ENCODE measurements at regions not wholly inside any gene's neighbourhood (a gene's known extent, or its start where the extent isn't known, plus 50 kb on each side); places are given as distances from the start of the nearest gene placed in this dataset.

GRCh38 chr21:27196651-27197050 is 229.8 kb upstream of the ADAMTS5 start:
- Histone ChIP-seq H3K4me3 (no peak overlapping the region), H3K27me3 (no peaks in the 10 kb centered on the region), H3K9me3 (no peaks in the 10 kb centered on the region), H3K4me1 (ENCODE audit: insufficient read depth) (no peaks in the 10 kb centered on the region), H3K36me3 (no peaks in the 10 kb centered on the region), H3K27ac (no peak overlapping the region)
- no peak for DNase-seq
- no peak for TF ChIP-seq EP300 (IDR thresholded peaks at IDR 0.05)
- no peak for TF ChIP-seq CTCF (IDR thresholded peaks at IDR 0.05)
- TF ChIP-seq POLR2A (IDR thresholded peaks at IDR 0.05), result no peak
- 94 to 96% (median 95%) methylated on average over 3 of the region's 3 CpGs for WGBS, 3 donors
- intact Hi-C loops (cut with DNase I), result no loop called here

- no peaks in the 10 kb centered on the region for H3K4me1 ChIP-seq (ENCODE audit: insufficient read depth)
- no peaks in the 10 kb centered on the region for H3K27me3 ChIP-seq
- H3K36me3 ChIP-seq, result no peaks in the 10 kb centered on the region
- 89 to 93% (median 91%) methylated on average over 3 of the region's 3 CpGs for WGBS, 3 donors
- no peak overlapping the region for H3K27ac ChIP-seq
- no peaks in the 10 kb centered on the region for H3K9me3 ChIP-seq
- no peak for DNase-seq
- TF ChIP-seq CTCF (IDR thresholded peaks at IDR 0.05), result no peak
- no peak for TF ChIP-seq EP300 (IDR thresholded peaks at IDR 0.05)
- no peak for TF ChIP-seq POLR2A (IDR thresholded peaks at IDR 0.05)
- intact Hi-C loops (cut with DNase I), result no loop called here
- H3K4me3 ChIP-seq, result no peak overlapping the region
Measured at GRCh38 chr21:27192281-27192949, 225.5 kb upstream of the ADAMTS5 start.

GRCh38 chr21:27190601-27191000 is 223.7 kb upstream of the ADAMTS5 start:
- intact Hi-C loops (cut with DNase I), result no loop called here
- Histone ChIP-seq H3K4me3 (no peak overlapping the region), H3K27me3 (no peaks in the 10 kb centered on the region), H3K4me1 (ENCODE audit: insufficient read depth) (no peaks in the 10 kb centered on the region), H3K27ac (no peak overlapping the region), H3K9me3 (no peaks in the 10 kb centered on the region), H3K36me3 (no peaks in the 10 kb centered on the region)
- no peak for DNase-seq
- TF ChIP-seq POLR2A (IDR thresholded peaks at IDR 0.05), result no peak
- WGBS, 3 donors, result 75 to 91% (median 82%) methylated on average over 1 of the region's 1 CpG

- no peak for DNase-seq
- Histone ChIP-seq H3K4me1 (ENCODE audit: insufficient read depth) (no peaks in the 10 kb centered on the region), H3K9me3 (no peaks in the 10 kb centered on the region), H3K4me3 (no peak overlapping the region), H3K36me3 (no peaks in the 10 kb centered on the region), H3K27me3 (no peaks in the 10 kb centered on the region), H3K27ac (no peak overlapping the region)
- WGBS, 3 donors, result 94 to 98% (median 97%) methylated on average over 5 of the region's 5 CpGs
- TF ChIP-seq CTCF (IDR thresholded peaks at IDR 0.05), result no peak
- no peak for TF ChIP-seq EP300 (IDR thresholded peaks at IDR 0.05)
- no peak for TF ChIP-seq POLR2A (IDR thresholded peaks at IDR 0.05)
- intact Hi-C loops (cut with DNase I), result no loop called here
Measured at GRCh38 chr21:27189870-27190269, 223.0 kb upstream of the ADAMTS5 start.

- Histone ChIP-seq H3K27ac (peak overlapping the region in 1 of 2 donors; percentile 70), H3K4me3 (no peak overlapping the region), H3K36me3 (no peaks in the 10 kb centered on the region), H3K27me3 (no peaks in the 10 kb centered on the region), H3K9me3 (no peaks in the 10 kb centered on the region), H3K4me1 (ENCODE audit: insufficient read depth) (no peaks in the 10 kb centered on the region)
- no peak for DNase-seq
- intact Hi-C loops (cut with DNase I), result no loop called here
- no peak for TF ChIP-seq CTCF (IDR thresholded peaks at IDR 0.05)
- TF ChIP-seq POLR2A (IDR thresholded peaks at IDR 0.05), result no peak
- no peak for TF ChIP-seq EP300 (IDR thresholded peaks at IDR 0.05)
Measured at GRCh38 chr21:27173053-27173452, 206.2 kb upstream of the ADAMTS5 start.
